Right ventricle myocardium inferior (tissue), 1 donor: ENCODE measurements at regions not wholly inside any gene's neighbourhood (a gene's known extent, or its start where the extent isn't known, plus 50 kb on each side); places are given as distances from the start of the nearest gene placed in this dataset.
"Not testable (repeated sequence)": the region's sequence is repeated elsewhere in the genome, so short reads cannot be mapped to it uniquely, and the experiment has no call there.

Experiments used
- ATAC-seq: fragments of 200-7000 bp; cut with Tn5 transposase; one replicate; pipeline ENCODE4 v1.9.1; 2020; ENCODE audit warnings: mild to moderate bottlenecking, moderate library complexity
- DNase-seq: peaks from one replicate; pipeline ENCODE4 v3.0.0; 2021; ENCODE audit errors: missing footprints
- intact Hi-C: fragments of 100-400 bp; cut with DNase I; formaldehyde crosslinking; loops from one replicate; pipeline ENCODE4 v1.11.0; 2022
- donor health status: DM: no; HTN: yes; CAD: no; lungs with severe emphysema.

DNA sequence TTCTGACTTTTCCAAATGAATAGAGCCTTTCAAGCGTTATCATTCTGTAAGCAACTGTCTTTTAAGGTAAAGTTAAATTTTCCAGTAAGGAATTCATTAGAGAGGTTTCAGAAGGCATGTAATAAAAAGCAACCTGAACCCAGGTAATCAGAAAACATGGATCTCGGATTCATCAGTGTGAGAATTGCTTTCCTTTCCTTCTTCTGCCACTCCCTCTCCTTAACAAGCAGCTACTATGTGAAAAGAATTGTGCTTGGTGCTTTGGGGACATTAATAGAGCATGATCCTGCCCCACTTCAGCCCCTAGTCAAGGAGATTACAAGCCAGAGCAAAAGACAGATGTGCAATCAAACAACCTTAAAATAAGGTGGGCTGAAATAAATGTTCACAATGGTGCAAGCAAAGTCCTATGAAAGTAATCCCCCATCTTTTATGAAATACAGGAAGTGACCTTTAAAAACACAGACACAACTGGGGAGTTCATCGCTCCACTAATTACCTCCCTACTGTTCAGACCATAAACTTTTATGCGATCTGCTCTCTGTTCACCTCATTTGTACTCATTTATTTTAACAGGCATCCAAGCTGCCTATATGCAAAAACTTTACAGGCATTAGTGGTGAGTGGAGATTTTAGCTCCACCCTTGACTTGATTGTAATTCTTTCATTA is 122.9 kb upstream of the RASGEF1B start:
- ATAC-seq: no peak
- intact Hi-C loops: no loop called here
- no peak for DNase-seq

GRCh38 chr4:81592701-81593100 is 121.0 kb upstream of the RASGEF1B start:
- intact Hi-C loops: no loop called here
- DNase-seq (no peak), ATAC-seq (no peak)

GRCh38 chr4:81590596-81590995 is 118.9 kb upstream of the RASGEF1B start:
- intact Hi-C loops: no loop called here
- no peak for DNase-seq
- ATAC-seq: no peak

DNA sequence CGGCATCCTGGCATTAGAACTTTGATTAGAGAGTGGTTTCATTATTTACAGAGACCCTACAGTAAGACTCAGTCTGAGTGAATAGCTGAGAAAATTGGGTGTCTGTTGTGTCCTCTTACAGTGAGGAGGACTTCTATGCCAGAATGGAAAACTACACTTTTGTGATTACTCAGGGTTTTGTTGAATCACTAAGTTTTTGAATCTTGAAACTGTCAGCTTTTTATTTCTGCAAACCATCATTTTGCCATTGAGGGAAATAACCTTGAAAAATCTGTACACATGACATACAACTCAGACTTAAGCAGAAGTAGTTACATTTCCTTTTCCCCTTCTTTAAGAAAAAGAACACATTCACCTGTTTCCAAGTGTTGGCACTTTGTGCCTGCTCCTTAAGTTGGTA is 117.6 kb upstream of the RASGEF1B start:
- intact Hi-C loops: no loop called here
- ATAC-seq: no peak
- DNase-seq: no peak

DNA sequence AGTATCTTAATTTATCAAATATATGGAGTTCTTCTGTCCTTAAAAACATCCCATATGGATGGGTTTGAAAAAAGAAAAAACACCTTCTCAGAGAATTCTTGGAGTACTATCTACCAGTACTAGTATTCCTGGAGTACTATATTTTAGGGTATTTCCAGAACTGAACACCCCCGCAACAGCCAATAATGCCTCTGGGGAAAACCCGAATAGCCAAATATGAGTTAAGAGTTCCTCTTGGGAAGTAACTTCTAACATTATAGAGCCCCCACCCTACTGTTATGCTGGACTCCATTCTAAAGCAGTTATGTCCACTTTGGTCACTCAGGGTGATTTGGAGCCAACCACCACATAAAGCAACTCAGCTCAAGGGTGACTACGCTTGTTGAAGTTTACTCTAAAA is 115.0 kb upstream of the RASGEF1B start:
- ATAC-seq: no peak
- intact Hi-C loops: no loop called here
- DNase-seq: no peak

DNA sequence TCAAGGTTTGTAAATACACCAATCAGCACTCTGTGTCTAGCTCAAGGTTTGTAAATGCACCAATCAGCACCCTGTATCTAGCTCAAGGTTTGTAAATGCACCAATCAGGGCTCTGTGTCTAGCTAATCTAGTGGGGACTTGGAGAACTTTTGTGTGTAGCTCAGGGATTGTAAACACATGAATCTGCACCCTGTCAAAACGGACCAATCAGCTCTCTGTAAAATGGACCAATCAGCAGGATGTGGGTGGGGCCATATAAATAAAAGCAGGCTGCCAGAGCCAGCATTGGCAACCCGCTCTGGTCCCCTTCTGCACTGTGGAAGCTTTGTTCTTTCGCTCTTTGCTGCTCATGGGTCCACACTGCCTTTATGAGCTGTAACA is 109.3 kb upstream of the RASGEF1B start:
- intact Hi-C loops, DNase-seq, ATAC-seq: not testable (repeated sequence)

- no peak for ATAC-seq
- intact Hi-C loops: no loop called here
- no peak for DNase-seq
These were observed 108.8 kb upstream of the RASGEF1B start for GRCh38 chr4:81580346-81580993.

- ATAC-seq (no peak), DNase-seq (no peak)
- intact Hi-C loops: no loop called here
These were observed 105.7 kb upstream of the RASGEF1B start for GRCh38 chr4:81577392-81577791.

DNA sequence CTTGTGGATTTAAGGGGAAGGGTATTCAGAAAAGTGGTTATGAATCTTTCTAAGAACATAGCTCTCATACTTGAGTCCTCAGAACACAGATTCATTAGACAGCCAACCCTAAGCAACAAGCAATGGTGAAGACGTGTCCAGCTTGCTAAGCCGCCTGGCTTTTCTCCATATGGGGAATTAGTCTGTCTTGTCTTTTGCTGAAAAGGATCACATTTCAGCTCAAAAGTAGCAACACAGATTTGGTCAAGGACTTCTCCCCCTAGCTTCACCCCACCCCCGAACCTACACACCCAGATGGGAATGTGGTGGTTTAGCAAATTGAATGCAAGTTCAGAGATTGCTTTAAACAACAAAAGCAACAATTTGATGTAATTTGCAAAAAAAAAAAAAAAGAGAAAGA is 103.3 kb upstream of the RASGEF1B start:
- intact Hi-C loops: no loop called here
- DNase-seq (no peak), ATAC-seq (no peak)

GRCh38 chr4:81573840-81574239 is 102.1 kb upstream of the RASGEF1B start:
- DNase-seq (no peak), ATAC-seq (no peak)
- intact Hi-C loops: no loop called here

GRCh38 chr4:81572402-81572801 is 100.7 kb upstream of the RASGEF1B start:
- no peak for DNase-seq
- intact Hi-C loops: no loop called here
- ATAC-seq: no peak

- ATAC-seq: no peak
These were observed 99.4 kb upstream of the RASGEF1B start for GRCh38 chr4:81571105-81571504.

DNA sequence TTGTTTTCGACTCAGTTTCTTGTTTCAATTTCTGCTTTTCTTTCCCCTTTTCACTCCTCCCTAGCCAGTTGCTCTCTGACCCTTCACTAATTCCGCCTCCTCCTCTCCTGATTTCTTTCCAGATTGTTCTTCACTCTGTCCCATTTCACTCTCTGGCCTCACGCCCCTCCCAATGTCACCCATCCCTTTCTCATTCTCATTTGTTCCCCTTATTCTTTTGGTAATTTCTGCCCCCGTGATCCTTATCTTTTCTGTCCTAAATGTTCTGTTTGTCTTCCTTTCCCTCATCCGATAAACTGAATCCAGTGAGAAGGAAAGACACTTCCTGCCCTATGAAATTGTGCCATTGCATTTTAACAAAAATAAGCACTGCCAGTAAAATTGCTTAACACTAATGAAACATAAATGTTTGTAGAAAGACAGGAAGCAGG is 94.5 kb upstream of the RASGEF1B start:
- no peak for DNase-seq
- peak; percentile 78 for ATAC-seq
- intact Hi-C loops: no loop called here

More at GRCh38 chr4:81571105-81571504, 99.4 kb upstream of the RASGEF1B start:
- intact Hi-C loops: no loop called here
- no peak for DNase-seq

DNA sequence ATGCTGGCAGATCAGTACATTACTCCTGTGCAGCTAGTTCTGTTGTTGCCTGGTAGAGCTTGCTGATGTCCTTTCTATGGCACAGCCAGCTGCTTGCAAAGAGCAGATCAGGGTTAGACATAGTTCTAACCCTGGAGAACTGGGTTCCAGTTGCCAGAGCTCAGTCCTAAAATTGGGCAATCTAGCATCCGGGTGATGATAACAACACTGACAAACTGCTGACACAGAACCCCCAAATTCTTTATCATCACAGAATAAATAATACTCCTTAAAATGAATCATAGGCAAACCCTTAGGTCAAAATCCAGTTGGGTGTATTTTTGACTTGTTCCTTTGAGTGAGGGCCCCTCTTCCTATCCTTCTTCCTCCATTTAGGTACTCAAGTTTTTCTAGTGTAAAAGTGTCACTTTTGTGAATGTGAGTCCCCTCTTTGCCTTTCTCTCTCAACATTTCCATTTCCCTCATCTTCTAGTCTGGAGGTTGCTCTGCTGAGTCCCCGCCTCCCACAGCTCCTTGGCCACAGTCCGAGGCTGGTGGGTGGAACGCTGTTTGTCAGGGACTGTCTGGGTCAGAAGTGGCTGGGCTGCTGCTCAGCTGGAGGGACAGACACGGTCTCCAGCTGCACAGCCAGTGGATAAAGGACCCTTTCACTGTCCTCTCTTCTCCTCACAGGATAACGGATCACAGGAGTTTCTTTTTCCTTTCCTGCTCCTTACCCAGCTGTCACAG is 93.6 kb upstream of the RASGEF1B start:
- ATAC-seq (peak; percentile 98), DNase-seq (peak; percentile 90)
- intact Hi-C loops: no loop called here

- intact Hi-C loops: no loop called here
- no peak for ATAC-seq
- no peak for DNase-seq
These were observed 92.3 kb upstream of the RASGEF1B start for GRCh38 chr4:81564025-81564424.

DNA sequence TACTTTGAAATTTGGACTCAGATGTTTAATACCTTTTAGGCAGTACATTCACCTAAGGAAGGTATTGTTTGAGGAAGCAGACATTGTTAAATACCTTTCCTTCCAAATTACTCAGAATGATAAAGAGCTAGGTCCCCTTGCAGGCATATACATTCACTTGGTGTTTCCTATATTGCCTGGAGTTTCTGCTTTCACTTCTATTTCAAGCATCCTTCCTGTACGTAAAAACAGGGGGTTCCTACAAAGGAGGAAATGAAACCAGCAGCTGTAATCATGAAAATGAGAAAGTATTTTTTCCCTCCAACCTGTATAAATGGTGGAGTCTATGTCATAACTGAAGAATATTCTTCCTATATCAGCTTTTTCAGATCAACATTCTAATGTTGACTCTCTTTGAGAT is 90.4 kb upstream of the RASGEF1B start:
- DNase-seq: no peak
- intact Hi-C loops: no loop called here
- no peak for ATAC-seq

GRCh38 chr4:81557306-81557705 is 85.6 kb upstream of the RASGEF1B start:
- ATAC-seq (no peak), DNase-seq (no peak)
- intact Hi-C loops: no loop called here

GRCh38 chr4:81555489-81555888 is 83.8 kb upstream of the RASGEF1B start:
- ATAC-seq (no peak), DNase-seq (no peak)
- intact Hi-C loops: no loop called here

GRCh38 chr4:81552086-81552485 is 80.4 kb upstream of the RASGEF1B start:
- DNase-seq: no peak
- ATAC-seq: no peak
- intact Hi-C loops: no loop called here

DNA sequence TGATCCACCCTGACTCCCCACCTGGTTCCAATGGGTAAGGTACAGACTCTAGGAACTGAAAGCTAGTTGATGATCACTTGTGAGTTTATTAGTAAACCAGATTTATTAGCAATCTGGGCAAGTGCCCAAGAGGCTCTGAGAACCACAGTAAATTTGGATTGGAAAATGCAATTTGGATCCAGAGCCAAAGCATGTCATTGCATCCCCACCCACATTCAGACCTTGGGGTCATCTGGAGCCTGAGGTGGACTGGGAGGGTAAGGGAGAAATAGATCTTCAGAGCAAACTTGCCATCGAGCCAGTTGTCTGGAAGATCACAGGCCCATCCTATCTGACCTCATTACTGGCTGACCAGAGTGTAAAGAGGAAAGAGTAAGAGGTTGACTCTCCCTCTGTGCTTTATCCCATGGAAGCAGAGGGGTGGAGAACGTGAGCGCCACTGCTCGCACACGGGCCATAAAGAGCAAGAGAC is 78.7 kb upstream of the RASGEF1B start:
- no peak for DNase-seq
- ATAC-seq: peak; percentile 78
- intact Hi-C loops: no loop called here
